HepG2 (cell line): ENCODE measurements at regions not wholly inside any gene's neighbourhood (a gene's known extent, or its start where the extent isn't known, plus 50 kb on each side); places are given as distances from the start of the nearest gene placed in this dataset.

Experiments
- ATAC-seq: fragments of 200-7000 bp; cut with Tn5 transposase; 3 replicates; pipeline ENCODE4 v1.9.1; 2020; ENCODE audit warnings: mild to moderate bottlenecking, moderate library complexity
- BruUV-seq: library from RNA; stranded (reverse); fragments of 400-500 nt; replicated peaks from 2 replicates; lab custom pipeline; 2021; lab: Mats Ljungman, UMichigan
- CTCF ChIA-PET: fragments of 300-600 bp; formaldehyde crosslinking; extraction: SDS; loops from one replicate; lab custom pipeline; 2021; ENCODE audit warnings: low total read pairs, inconsistent platforms, low intra/inter-chr PET ratio; lab: Yijun Ruan, JAX
- POLR2A ChIA-PET: fragments of 350-600 bp; sonication (Branson Sonifier 250); formaldehyde crosslinking; loops from one replicate; lab custom pipeline; 2020; ENCODE audit warnings: antibody characterized with exemption, inconsistent platforms; lab: Yijun Ruan, JAX
- DNase-seq: peaks from one replicate; pipeline ENCODE4 v3.0.0-alpha.2; 2015; ENCODE audit warnings: low spot score
- FAIRE-seq: peaks from 3 replicates; lab custom pipeline; 2011; peaks lifted over from hg19 to GRCh38; lab: Jason Lieb, UNC
- H2AFZ ChIP-seq: one replicate; pipeline ENCODE4 v1.6.1; 2011; ENCODE audit warnings: low read length, inconsistent platforms
- H3K27ac ChIP-seq: fragments of 300-600 bp; 3 replicates; pipeline ENCODE4 v1.8.0; 2011; ENCODE audit warnings: mixed run types, mild to moderate bottlenecking, mixed read lengths, low read length, inconsistent platforms; ENCODE audit not compliant: insufficient read depth; ENCODE audit errors: extremely low read length
- H3K27me3 ChIP-seq, 2 experiments: fragments of 200-600 bp in 1 of 2; 2 replicates in 1 of 2; 3 replicates in 1 of 2; pipeline versions ENCODE4 v1.6.0 to v1.8.0; 2011; ENCODE audit warnings: low read length in 2 of 2, mild to moderate bottlenecking in 2 of 2, moderate library complexity in 2 of 2, inconsistent platforms in 1 of 2; ENCODE audit not compliant: insufficient read depth in 2 of 2, control insufficient read depth in 1 of 2
- H3K36me3 ChIP-seq, 2 experiments: fragments of 200-600 bp in 1 of 2; replicated peaks in 1 of 2; 2 replicates in 1 of 2; 3 replicates in 1 of 2; pipeline versions ENCODE4 v1.5.1 to v1.8.0; 2011; ENCODE audit warnings: low read length in 2 of 2, inconsistent platforms in 1 of 2; ENCODE audit not compliant: insufficient read depth in 2 of 2, control insufficient read depth in 1 of 2
- H3K4me1 ChIP-seq: 2 replicates; pipeline ENCODE4 v1.5.1; 2012; ENCODE audit warnings: low read length, inconsistent platforms; ENCODE audit not compliant: insufficient read depth
- H3K4me2 ChIP-seq: 2 replicates; pipeline ENCODE4 v1.6.0; 2011; ENCODE audit warnings: low read depth, low read length, inconsistent platforms
- H3K4me3 ChIP-seq, 3 experiments: fragments of 200-600 bp in 1 of 3; sonication (generic), shearing (Covaris generic) in 1 of 3; replicated peaks in 1 of 3; 2 replicates each; pipeline ENCODE4 v1.5.1; 2011 to 2016; ENCODE audit warnings: low read length in 3 of 3, inconsistent platforms in 2 of 3, low read depth in 2 of 3, mild to moderate bottlenecking in 2 of 3, control low read depth in 1 of 3, mixed read lengths in 1 of 3; ENCODE audit not compliant: insufficient read depth in 1 of 3
- H3K79me2 ChIP-seq: one replicate; pipeline ENCODE4 v1.6.1; 2011; ENCODE audit warnings: low read length, inconsistent platforms; ENCODE audit not compliant: insufficient read depth
- H3K9ac ChIP-seq: 2 replicates; pipeline ENCODE4 v1.6.0; 2011; ENCODE audit warnings: mild to moderate bottlenecking, low read depth, low read length, inconsistent platforms; ENCODE audit not compliant: insufficient read depth
- H3K9me3 ChIP-seq: 2 replicates; pipeline ENCODE4 v1.5.1; 2012; ENCODE audit warnings: mild to moderate bottlenecking, low read length
- H4K20me1 ChIP-seq: 2 replicates; pipeline ENCODE4 v1.6.0; 2011; ENCODE audit warnings: inconsistent platforms, mild to moderate bottlenecking, low read length, moderate library complexity; ENCODE audit not compliant: insufficient read depth
- ETV6 ChIP-seq: sonication (generic); formaldehyde crosslinking; conservative IDR thresholded peaks from 2 replicates; pipeline ENCODE4 v1.4.0; 2020; ENCODE audit warnings: missing genetic modification reagents
- MBD4 ChIP-seq: IDR thresholded peaks from 2 replicates; pipeline ENCODE4 v1.6.1; 2012; ENCODE audit warnings: low read length, inconsistent platforms, borderline replicate concordance
- MLLT10 ChIP-seq: sonication (generic); formaldehyde crosslinking; IDR thresholded peaks from 2 replicates; pipeline ENCODE4 v1.4.0; 2020; ENCODE audit warnings: missing genetic modification reagents
- MXD4 ChIP-seq: IDR thresholded peaks from 2 replicates; pipeline ENCODE4 v1.6.1; 2016; ENCODE audit warnings: mild to moderate bottlenecking, missing biosample characterization, missing genetic modification reagents
- SMC3 ChIP-seq: IDR thresholded peaks from 2 replicates; pipeline ENCODE4 v1.6.1; 2011; ENCODE audit warnings: low read length, improper control_type of control experiment
- TARDBP ChIP-seq: sonication (generic); formaldehyde crosslinking; IDR thresholded peaks from 2 replicates; pipeline ENCODE4 v1.8.0; 2022; ENCODE audit warnings: mild to moderate bottlenecking, missing genetic modification reagents
- ZNF570 ChIP-seq: sonication (generic); formaldehyde crosslinking; IDR thresholded peaks from 2 replicates; pipeline ENCODE4 v1.4.0; 2020; ENCODE audit warnings: mild to moderate bottlenecking, missing genetic modification reagents, borderline replicate concordance
- WGBS: methylation state at CpG from one replicate; pipeline ENCODE4 v1.1.6; 2017; ENCODE audit warnings: low lambda C conversion rate; 5-methylcytosine and 5-hydroxymethylcytosine counted together
- in situ Hi-C: cut with HindIII; loops from 2 replicates; pipeline ENCODE4 v1.10.0; 2017; ENCODE audit warnings: low pct_unique_long_range_greater_than_20kb; ENCODE audit not compliant: extremely low pct_ligation_motif_present
- intact Hi-C: fragments of 100-400 bp; cut with micrococcal nuclease; formaldehyde crosslinking; loops from one replicate; pipeline ENCODE4 v1.10.0; 2022; ENCODE audit not compliant: unreplicated experiment
- TF ChIP-seq, protein P1 (sequence below): sonication (generic); formaldehyde crosslinking; IDR thresholded peaks from 2 replicates; pipeline ENCODE4 v1.5.1; 2020; ENCODE audit warnings: missing genetic modification reagents, mild to moderate bottlenecking, borderline replicate concordance
- TF ChIP-seq, protein P2 (sequence below): sonication (generic); formaldehyde crosslinking; IDR thresholded peaks from 2 replicates; pipeline ENCODE4 v1.5.1; 2020; ENCODE audit warnings: mild to moderate bottlenecking, missing genetic modification reagents, moderate library complexity
- TF ChIP-seq, protein P3 (sequence below): sonication (generic); formaldehyde crosslinking; IDR thresholded peaks from 2 replicates; pipeline ENCODE4 v1.4.0; 2020; ENCODE audit warnings: missing genetic modification reagents, borderline replicate concordance
- TF ChIP-seq, protein P4 (sequence below): IDR thresholded peaks from 2 replicates; pipeline ENCODE4 v1.6.1; 2016; ENCODE audit warnings: mild to moderate bottlenecking, missing biosample characterization, missing genetic modification reagents
- TF ChIP-seq, protein P5 (sequence below): sonication (generic); formaldehyde crosslinking; IDR thresholded peaks from 2 replicates; pipeline ENCODE4 v1.4.0; 2020; ENCODE audit warnings: missing genetic modification reagents, mild to moderate bottlenecking, borderline replicate concordance
- TF ChIP-seq, protein P6 (sequence below): sonication (generic); formaldehyde crosslinking; IDR thresholded peaks from 2 replicates; pipeline ENCODE4 v1.4.0; 2020; ENCODE audit warnings: missing genetic modification reagents; ENCODE audit errors: not compliant biosample characterization

DNA sequence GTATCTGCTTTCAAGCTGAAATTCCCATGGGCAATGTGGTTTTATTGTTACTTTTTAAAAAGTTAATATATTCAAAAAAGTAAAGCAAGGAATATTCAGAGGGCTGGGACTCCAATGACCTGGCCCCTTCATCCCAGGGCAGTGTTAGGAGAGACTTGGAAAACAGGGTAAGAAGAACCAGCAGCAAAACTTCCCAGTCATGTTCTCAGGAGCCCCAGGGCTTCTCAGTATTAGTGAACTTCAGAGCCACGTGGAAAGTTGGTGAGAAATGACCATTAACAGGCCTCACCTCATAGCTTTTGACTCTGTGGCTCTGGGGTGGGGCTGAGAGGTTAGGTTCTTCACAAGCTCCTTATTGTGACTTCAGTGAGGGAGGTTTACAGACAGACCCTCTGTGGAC lies 230.4 kb upstream of the KCNG1 start:
- H3K27ac ChIP-seq = no peak overlapping the region
- no peaks in the 10 kb centered on the region for H3K36me3 ChIP-seq
- FAIRE-seq = no peak
- no TSS peak for BruUV-seq
- 0% methylated on average over 1 of the region's 1 CpG for WGBS
- CTCF ChIA-PET = no interaction called here
- no peak overlapping the region for H3K9ac ChIP-seq
- TF ChIP-seq ETV6 (CRISPR knock-in tag) = no peak
- no peak for TF ChIP-seq ZNF570 (CRISPR knock-in tag)
- TF ChIP-seq, protein P1, sequence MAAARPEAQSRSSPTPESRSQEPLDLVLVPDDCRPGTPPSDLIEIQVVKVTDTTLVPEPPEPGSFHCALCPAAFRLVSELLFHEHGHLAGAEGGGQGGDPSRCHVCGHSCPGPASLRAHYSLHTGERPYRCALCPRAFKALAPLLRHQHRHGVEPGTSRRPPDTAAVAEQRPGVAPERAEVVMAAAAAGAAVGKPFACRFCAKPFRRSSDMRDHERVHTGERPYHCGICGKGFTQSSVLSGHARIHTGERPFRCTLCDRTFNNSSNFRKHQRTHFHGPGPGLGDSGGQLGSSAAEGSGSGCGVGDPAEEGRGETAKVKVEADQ = no peak
- TF ChIP-seq, protein P2, sequence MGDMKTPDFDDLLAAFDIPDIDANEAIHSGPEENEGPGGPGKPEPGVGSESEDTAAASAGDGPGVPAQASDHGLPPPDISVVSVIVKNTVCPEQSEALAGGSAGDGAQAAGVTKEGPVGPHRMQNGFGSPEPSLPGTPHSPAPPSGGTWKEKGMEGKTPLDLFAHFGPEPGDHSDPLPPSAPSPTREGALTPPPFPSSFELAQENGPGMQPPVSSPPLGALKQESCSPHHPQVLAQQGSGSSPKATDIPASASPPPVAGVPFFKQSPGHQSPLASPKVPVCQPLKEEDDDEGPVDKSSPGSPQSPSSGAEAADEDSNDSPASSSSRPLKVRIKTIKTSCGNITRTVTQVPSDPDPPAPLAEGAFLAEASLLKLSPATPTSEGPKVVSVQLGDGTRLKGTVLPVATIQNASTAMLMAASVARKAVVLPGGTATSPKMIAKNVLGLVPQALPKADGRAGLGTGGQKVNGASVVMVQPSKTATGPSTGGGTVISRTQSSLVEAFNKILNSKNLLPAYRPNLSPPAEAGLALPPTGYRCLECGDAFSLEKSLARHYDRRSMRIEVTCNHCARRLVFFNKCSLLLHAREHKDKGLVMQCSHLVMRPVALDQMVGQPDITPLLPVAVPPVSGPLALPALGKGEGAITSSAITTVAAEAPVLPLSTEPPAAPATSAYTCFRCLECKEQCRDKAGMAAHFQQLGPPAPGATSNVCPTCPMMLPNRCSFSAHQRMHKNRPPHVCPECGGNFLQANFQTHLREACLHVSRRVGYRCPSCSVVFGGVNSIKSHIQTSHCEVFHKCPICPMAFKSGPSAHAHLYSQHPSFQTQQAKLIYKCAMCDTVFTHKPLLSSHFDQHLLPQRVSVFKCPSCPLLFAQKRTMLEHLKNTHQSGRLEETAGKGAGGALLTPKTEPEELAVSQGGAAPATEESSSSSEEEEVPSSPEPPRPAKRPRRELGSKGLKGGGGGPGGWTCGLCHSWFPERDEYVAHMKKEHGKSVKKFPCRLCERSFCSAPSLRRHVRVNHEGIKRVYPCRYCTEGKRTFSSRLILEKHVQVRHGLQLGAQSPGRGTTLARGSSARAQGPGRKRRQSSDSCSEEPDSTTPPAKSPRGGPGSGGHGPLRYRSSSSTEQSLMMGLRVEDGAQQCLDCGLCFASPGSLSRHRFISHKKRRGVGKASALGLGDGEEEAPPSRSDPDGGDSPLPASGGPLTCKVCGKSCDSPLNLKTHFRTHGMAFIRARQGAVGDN (CRISPR knock-in tag) = no peak
- no peak for TF ChIP-seq SMC3
- TF ChIP-seq, protein P3, sequence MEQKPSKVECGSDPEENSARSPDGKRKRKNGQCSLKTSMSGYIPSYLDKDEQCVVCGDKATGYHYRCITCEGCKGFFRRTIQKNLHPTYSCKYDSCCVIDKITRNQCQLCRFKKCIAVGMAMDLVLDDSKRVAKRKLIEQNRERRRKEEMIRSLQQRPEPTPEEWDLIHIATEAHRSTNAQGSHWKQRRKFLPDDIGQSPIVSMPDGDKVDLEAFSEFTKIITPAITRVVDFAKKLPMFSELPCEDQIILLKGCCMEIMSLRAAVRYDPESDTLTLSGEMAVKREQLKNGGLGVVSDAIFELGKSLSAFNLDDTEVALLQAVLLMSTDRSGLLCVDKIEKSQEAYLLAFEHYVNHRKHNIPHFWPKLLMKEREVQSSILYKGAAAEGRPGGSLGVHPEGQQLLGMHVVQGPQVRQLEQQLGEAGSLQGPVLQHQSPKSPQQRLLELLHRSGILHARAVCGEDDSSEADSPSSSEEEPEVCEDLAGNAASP (CRISPR knock-in tag) = no peak
- TF ChIP-seq, protein P4, sequence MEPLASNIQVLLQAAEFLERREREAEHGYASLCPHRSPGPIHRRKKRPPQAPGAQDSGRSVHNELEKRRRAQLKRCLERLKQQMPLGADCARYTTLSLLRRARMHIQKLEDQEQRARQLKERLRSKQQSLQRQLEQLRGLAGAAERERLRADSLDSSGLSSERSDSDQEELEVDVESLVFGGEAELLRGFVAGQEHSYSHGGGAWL (CRISPR knock-in tag) = no peak
- TF ChIP-seq MBD4 = no peak
- TF ChIP-seq, protein P5, sequence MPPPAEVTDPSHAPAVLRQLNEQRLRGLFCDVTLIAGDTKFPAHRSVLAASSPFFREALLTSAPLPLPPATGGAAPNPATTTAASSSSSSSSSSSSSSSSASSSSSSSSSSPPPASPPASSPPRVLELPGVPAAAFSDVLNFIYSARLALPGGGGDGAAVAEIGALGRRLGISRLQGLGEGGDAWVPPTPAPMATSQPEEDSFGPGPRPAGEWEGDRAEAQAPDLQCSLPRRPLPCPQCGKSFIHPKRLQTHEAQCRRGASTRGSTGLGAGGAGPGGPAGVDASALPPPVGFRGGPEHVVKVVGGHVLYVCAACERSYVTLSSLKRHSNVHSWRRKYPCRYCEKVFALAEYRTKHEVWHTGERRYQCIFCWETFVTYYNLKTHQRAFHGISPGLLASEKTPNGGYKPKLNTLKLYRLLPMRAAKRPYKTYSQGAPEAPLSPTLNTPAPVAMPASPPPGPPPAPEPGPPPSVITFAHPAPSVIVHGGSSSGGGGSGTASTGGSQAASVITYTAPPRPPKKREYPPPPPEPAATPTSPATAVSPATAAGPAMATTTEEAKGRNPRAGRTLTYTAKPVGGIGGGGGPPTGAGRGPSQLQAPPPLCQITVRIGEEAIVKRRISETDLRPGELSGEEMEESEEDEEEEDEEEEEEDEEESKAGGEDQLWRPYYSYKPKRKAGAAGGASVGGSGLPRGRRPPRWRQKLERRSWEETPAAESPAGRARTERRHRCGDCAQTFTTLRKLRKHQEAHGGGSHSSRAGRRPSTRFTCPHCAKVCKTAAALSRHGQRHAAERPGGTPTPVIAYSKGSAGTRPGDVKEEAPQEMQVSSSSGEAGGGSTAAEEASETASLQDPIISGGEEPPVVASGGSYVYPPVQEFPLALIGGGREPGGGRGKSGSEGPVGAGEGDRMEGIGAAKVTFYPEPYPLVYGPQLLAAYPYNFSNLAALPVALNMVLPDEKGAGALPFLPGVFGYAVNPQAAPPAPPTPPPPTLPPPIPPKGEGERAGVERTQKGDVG (CRISPR knock-in tag) = no peak
- no peak for TF ChIP-seq TARDBP (CRISPR knock-in tag)
- TF ChIP-seq, protein P6, sequence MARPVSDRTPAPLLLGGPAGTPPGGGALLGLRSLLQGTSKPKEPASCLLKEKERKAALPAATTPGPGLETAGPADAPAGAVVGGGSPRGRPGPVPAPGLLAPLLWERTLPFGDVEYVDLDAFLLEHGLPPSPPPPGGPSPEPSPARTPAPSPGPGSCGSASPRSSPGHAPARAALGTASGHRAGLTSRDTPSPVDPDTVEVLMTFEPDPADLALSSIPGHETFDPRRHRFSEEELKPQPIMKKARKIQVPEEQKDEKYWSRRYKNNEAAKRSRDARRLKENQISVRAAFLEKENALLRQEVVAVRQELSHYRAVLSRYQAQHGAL (CRISPR knock-in tag) = no peak
- TF ChIP-seq MXD4 (CRISPR knock-in tag) = no peak
- no peak for TF ChIP-seq MLLT10 (CRISPR knock-in tag)
- TF ChIP-seq, all 625 proteins: peak for 0
- no peaks in the 10 kb centered on the region for H3K4me1 ChIP-seq
- H3K4me3 ChIP-seq = no peak overlapping the region
- H3K79me2 ChIP-seq = no peaks in the 10 kb centered on the region
- H3K27me3 ChIP-seq = peaks cover 4 to 12% of the 10 kb centered on the region in 2 experiments; a peak in 3 of 5 replicates
- POLR2A ChIA-PET = no interaction called here
- no peak for DNase-seq
- ATAC-seq = no peak
- in situ Hi-C loops = no loop called here
- intact Hi-C loops = no loop called here
- H2AFZ ChIP-seq = no peak overlapping the region
- H3K4me2 ChIP-seq = no peak overlapping the region
- H3K9me3 ChIP-seq = no peaks in the 10 kb centered on the region
- no peaks in the 10 kb centered on the region for H4K20me1 ChIP-seq
